Nucleus accumbens (tissue), 56 donors: ENCODE measurements at regions not wholly inside any gene's neighbourhood (a gene's known extent, or its start where the extent isn't known, plus 50 kb on each side); places are given as distances from the start of the nearest gene placed in this dataset.

Experiments
- DNase-seq, 56 donors: peaks; one replicate each; lab custom pipeline; 2025; lab: John Stamatoyannopoulos, UW

- DNase-seq, result no peak
These were observed 532.2 kb downstream of the NPHP4 start for GRCh38 chr1:5459839-5460610.

GRCh38 chr1:5458248-5458647 lies 534.0 kb downstream of the NPHP4 start:
- DNase-seq, result no peak

GRCh38 chr1:5456090-5456811 lies 536.0 kb downstream of the NPHP4 start:
- peak in 1 of 56 donors; percentile 4 for DNase-seq

GRCh38 chr1:5455651-5456050 lies 536.6 kb downstream of the NPHP4 start:
- no peak for DNase-seq

- DNase-seq, result no peak
These were observed 537.2 kb downstream of the NPHP4 start for GRCh38 chr1:5455056-5455455.

- no peak for DNase-seq
These were observed 538.9 kb downstream of the NPHP4 start for GRCh38 chr1:5453347-5453746.

GRCh38 chr1:5451671-5452070 lies 540.6 kb downstream of the NPHP4 start:
- DNase-seq, result no peak

GRCh38 chr1:5448486-5448885 lies 543.7 kb downstream of the NPHP4 start:
- no peak for DNase-seq

GRCh38 chr1:5447503-5447960 lies 544.7 kb downstream of the NPHP4 start:
- no peak for DNase-seq

GRCh38 chr1:5444396-5444795 lies 547.8 kb downstream of the NPHP4 start:
- no peak for DNase-seq

- DNase-seq, result no peak
These were observed 555.4 kb downstream of the NPHP4 start for GRCh38 chr1:5436808-5437207.

- DNase-seq, result no peak
These were observed 556.8 kb downstream of the NPHP4 start for GRCh38 chr1:5435414-5435813.

GRCh38 chr1:5432436-5432835 lies 559.8 kb downstream of the NPHP4 start:
- DNase-seq, result no peak

GRCh38 chr1:5430911-5431697 lies 561.1 kb downstream of the NPHP4 start:
- no peak for DNase-seq

GRCh38 chr1:5430136-5430535 lies 562.1 kb downstream of the NPHP4 start:
- DNase-seq, result no peak

- DNase-seq, result no peak
These were observed 563.9 kb downstream of the NPHP4 start for GRCh38 chr1:5428351-5428750.

- no peak for DNase-seq
These were observed 565.1 kb downstream of the NPHP4 start for GRCh38 chr1:5427026-5427613.

GRCh38 chr1:5424802-5425703 lies 567.2 kb downstream of the NPHP4 start:
- no peak for DNase-seq

GRCh38 chr1:5423109-5423508 lies 569.1 kb downstream of the NPHP4 start:
- peak in 2 of 56 donors; percentile 4 to 14 for DNase-seq

- DNase-seq, result no peak
These were observed 572.7 kb downstream of the NPHP4 start for GRCh38 chr1:5419501-5419900.
